Keratinocyte (primary cell): ENCODE measurements at regions not wholly inside any gene's neighbourhood (a gene's known extent, or its start where the extent isn't known, plus 50 kb on each side); places are given as distances from the start of the nearest gene placed in this dataset.

Experiments
- CTCF ChIP-seq, 3 experiments: IDR thresholded peaks in 1 of 3; conservative IDR thresholded peaks in 1 of 3; optimal IDR thresholded peaks in 1 of 3; 2 replicates in 2 of 3; 3 replicates in 1 of 3; pipeline versions ENCODE3 to v1.5.1; 2011; ENCODE audit warnings: low read length in 3 of 3, mild to moderate bottlenecking in 3 of 3, moderate library complexity in 2 of 3, control low read depth in 1 of 3, inconsistent platforms in 1 of 3; ENCODE audit not compliant: insufficient read depth in 2 of 3; ENCODE audit errors: extremely low read depth in 1 of 3
- EZH2 ChIP-seq: IDR thresholded peaks from one replicate; pipeline ENCODE4 v1.6.1; 2012; ENCODE audit warnings: inconsistent platforms, mild to moderate bottlenecking, low read length, moderate library complexity

DNA sequence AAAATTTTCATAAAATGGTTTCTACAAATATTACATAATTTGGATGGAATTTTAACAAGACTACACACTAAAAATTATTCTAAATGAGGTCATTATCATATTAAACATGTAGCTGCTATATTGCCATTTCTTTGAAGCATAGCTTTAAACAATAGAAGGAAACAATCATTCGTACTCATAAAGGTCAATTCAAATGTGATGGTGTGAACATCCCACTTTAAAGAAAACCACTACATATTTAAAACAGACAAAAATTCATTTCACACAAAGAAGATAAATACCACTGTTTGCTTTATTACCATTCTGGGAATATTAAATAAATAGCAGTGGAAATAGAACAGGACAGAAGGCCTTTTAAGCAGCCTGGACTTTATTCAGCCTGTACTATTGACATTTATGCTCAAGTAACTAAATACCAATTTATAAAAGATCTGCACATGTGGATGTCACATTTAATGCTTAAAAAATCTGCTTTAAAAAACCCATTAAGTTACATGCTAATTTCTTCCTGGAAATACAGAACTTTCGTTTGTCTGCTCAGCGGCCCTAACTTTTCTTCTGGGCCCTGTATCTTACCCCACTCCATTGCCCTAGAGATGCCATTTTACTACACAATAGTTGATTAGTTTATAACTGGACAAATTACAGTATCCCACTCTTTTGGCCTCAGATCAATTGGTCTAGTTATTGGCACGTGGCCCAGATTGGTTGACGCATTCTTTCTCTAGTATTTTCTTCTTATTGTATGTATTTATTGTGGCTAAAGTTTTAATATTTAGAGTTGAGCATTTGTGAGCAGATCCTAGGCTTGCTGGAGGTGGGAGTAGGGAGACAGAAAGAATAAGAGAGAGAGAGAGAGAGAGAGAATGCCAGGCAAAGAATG lies 215.1 kb upstream of the SPRY2 start:
- no peak for TF ChIP-seq CTCF (optimal IDR thresholded peaks at IDR 0.05 in 1 of 3, IDR thresholded peaks at IDR 0.05 in 1 of 3, conservative IDR thresholded peaks at IDR 0.05 in 1 of 3; ENCODE audit: extremely low read depth in 1 of 3, insufficient read depth in 2 of 3, low read length in 3 of 3)
- no peak for TF ChIP-seq EZH2
